Suprapubic skin (tissue), 4 donors: ENCODE measurements at regions not wholly inside any gene's neighbourhood (a gene's known extent, or its start where the extent isn't known, plus 50 kb on each side); places are given as distances from the start of the nearest gene placed in this dataset.

ENCODE experiments used
- DNase-seq, 2 donors: peaks; one replicate each; pipeline ENCODE4 v3.0.0-alpha.2; 2019; ENCODE audit warnings: low spot score in 2 of 2
- H3K27ac ChIP-seq: fragments of 200-600 bp; sonication (generic); one replicate; pipeline ENCODE4 v1.5.1; 2019
- H3K27me3 ChIP-seq: fragments of 200-600 bp; sonication (generic); one replicate; pipeline ENCODE4 v1.5.1; 2019
- H3K36me3 ChIP-seq: fragments of 200-600 bp; sonication (generic); one replicate; pipeline ENCODE4 v1.5.1; 2019
- H3K4me1 ChIP-seq: fragments of 200-600 bp; sonication (generic); one replicate; pipeline ENCODE4 v1.5.1; 2019
- H3K4me3 ChIP-seq: fragments of 200-600 bp; sonication (generic); one replicate; pipeline ENCODE4 v1.5.1; 2019; ENCODE audit warnings: mild to moderate bottlenecking
- H3K9me3 ChIP-seq: fragments of 200-600 bp; sonication (generic); one replicate; pipeline ENCODE4 v1.5.1; 2019
- CTCF ChIP-seq, 2 donors: fragments of 200-600 bp in 1 of 2; fragments of 450-650 bp in 1 of 2; sonication (generic) in 1 of 2; IDR thresholded peaks; one replicate each; pipeline ENCODE4 v1.5.1; 2016 to 2019; ENCODE audit warnings: antibody characterized with exemption in 2 of 2, mild to moderate bottlenecking in 1 of 2, moderate library complexity in 1 of 2
- EP300 ChIP-seq: sonication (generic); formaldehyde crosslinking; IDR thresholded peaks from one replicate; pipeline ENCODE4 v1.6.1; 2017; ENCODE audit warnings: antibody characterized with exemption
- POLR2A ChIP-seq, 2 donors: fragments of 450-650 bp; IDR thresholded peaks; one replicate each; pipeline ENCODE4 v1.6.1; 2017; ENCODE audit warnings: antibody characterized with exemption in 2 of 2, mild to moderate bottlenecking in 2 of 2, moderate library complexity in 2 of 2
- POLR2AphosphoS5 ChIP-seq, 3 donors: sonication (generic); formaldehyde crosslinking; IDR thresholded peaks; one replicate each; pipeline ENCODE4 v1.6.1; 2017; ENCODE audit warnings: antibody characterized with exemption in 3 of 3
- WGBS: methylation state at CpG from one replicate; pipeline ENCODE4 v1.1.5; 2018; 5-methylcytosine and 5-hydroxymethylcytosine counted together

GRCh38 chr7:144903201-144903600 lies 67.3 kb upstream of the TPK1 start:
- Histone ChIP-seq H3K27ac (no peak overlapping the region), H3K9me3 (no peaks in the 10 kb centered on the region), H3K4me3 (no peak overlapping the region), H3K4me1 (no peaks in the 10 kb centered on the region), H3K36me3 (no peaks in the 10 kb centered on the region), H3K27me3 (no peaks in the 10 kb centered on the region)
- TF ChIP-seq EP300 (no peak), POLR2AphosphoS5 (IDR thresholded peaks at IDR 0.05) (no peak), POLR2A (IDR thresholded peaks at IDR 0.05) (no peak)
- WGBS, result 93% methylated on average over 3 of the region's 3 CpGs
- no peak for DNase-seq

- WGBS, result 35% methylated on average over 3 of the region's 3 CpGs
- no peaks in the 10 kb centered on the region for H3K36me3 ChIP-seq
- DNase-seq, result no peak
- no peak overlapping the region for H3K27ac ChIP-seq
- no peaks in the 10 kb centered on the region for H3K4me1 ChIP-seq
- H3K9me3 ChIP-seq, result no peaks in the 10 kb centered on the region
- no peak for TF ChIP-seq CTCF (IDR thresholded peaks at IDR 0.05)
- H3K27me3 ChIP-seq, result no peaks in the 10 kb centered on the region
- no peak overlapping the region for H3K4me3 ChIP-seq
Observed at GRCh38 chr7:144892761-144893160, 56.9 kb upstream of the TPK1 start.
